ENCODE measurements at regions not wholly inside any gene's neighbourhood (a gene's known extent, or its start where the extent isn't known, plus 50 kb on each side); places are given as distances from the start of the nearest gene placed in this dataset.

GRCh38 chr4:132542228-132542627, 606.9 kb upstream of the PCDH10 start:
- no peak for DNase-seq

DNA sequence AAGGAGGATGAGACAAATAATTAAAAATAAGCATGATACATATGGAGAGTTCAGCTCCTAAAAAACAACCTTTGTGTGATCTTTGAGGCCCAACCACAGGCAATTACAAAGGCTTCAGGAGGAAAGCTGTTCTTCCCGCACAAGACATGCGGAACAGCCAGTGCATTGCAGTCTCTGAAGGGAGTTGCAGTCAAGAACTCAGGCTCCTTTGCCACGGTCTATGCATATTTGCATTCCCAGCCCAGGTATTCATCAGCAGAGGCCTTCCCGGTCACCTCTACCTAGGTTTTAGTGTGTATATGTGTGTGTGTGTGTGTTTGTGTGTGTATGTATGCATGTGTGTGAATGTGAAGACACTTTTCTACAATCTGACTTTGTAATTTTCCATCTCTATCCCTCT, 600.6 kb upstream of the PCDH10 start:
- DNase-seq, result no peak

DNA sequence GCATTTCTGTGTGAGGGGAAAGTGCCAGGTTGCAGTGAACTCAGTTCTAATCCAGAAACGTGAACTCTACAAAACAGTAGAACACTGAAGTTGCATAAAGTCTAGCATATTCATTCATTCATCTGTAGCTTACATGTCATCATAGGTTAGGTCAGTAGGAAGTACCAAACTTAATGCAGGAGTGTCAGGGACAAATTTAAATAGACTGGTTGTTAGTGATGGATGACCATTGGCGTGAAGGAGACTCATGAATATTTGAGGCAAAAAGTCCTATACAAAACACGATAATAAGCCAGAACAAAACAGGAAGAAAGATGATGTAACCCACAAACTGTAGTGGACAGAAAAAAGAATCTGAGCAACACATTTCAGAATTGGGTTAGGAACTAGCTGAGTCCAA, 592.8 kb upstream of the PCDH10 start:
- no peak for DNase-seq

DNA sequence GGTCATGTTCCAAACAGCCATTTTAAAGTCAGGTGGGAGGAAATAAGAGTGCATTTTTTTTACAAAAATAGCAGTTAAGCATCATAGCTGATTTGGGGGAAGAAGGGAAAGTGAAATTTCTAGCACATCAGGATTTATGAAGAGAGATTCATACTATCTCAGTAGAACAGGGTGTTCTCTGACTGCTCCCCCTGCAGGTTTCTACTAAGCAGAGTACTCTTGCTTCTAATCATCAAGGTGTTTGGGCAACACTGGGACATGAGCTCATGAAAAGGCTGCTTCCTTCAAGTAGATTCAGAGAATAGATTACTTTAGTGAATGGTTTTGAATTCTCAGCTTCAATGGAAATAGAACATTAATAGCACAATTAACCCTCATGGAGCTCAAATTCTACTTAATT, 591.4 kb upstream of the PCDH10 start:
- no peak for DNase-seq

DNA sequence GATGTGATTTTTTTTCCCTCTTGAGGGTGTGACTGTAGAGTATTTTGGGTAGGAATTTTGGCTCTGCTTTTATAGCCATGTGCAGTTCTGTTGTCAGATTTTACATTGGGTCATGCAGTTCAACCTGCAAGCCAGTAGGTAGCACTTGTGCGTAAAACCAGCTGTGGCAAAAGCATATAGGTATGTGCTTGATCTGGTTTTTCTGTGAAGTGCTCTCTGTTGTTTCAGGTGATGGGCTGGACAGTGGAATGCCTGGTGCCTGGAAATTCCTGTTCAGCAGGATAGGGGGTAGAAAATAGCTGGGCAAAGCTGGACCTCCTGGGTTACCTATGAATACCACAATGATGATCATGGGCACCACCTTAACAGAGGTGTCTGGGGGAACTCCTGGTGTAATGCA, 584.2 kb upstream of the PCDH10 start:
- no peak for DNase-seq

- no peak for DNase-seq
These were observed 583.6 kb upstream of the PCDH10 start for GRCh38 chr4:132565542-132565941.

DNA sequence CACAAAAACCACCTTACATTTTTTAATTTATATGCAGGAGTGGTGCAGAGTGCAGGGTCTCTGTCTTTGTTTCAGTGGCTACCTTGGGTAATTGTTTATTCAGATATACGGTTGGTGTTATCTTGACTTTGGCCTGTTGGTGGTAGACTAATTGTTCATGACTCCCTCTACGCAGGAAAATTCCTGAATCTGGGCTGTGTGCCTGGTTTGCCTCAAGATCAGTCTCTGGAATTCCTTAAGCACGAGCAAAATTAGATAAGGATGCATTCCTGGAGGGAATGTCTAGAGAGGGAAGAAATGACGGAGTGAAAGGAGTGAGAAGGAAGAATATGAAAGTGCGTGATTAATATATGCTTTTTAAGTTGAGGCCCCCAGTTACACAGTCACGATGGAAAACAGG, 576.9 kb upstream of the PCDH10 start:
- no peak for DNase-seq

DNA sequence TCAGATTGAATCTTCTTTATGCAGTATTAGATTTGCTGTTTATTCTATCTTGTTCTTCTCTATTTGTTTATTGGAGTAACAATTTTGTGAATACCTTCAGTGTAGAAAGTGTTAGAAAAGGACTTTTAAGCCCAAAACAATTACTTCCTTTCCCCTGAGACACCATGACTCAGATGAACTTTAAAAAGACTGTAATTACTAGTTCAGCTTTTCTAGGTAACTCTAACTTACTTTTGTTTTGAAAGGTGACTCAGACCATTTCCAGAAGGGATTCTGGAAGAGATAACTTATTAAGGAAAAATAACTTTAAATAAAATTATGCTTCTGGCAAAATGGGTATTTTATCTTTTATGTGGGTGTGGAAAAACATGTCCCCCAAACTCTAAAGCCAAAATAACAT, 561.5 kb upstream of the PCDH10 start:
- DNase-seq, result no peak

GRCh38 chr4:132592340-132592739, 556.8 kb upstream of the PCDH10 start:
- DNase-seq, result no peak

- no peak for DNase-seq
These were observed 556.2 kb upstream of the PCDH10 start for GRCh38 chr4:132592850-132593249.

DNA sequence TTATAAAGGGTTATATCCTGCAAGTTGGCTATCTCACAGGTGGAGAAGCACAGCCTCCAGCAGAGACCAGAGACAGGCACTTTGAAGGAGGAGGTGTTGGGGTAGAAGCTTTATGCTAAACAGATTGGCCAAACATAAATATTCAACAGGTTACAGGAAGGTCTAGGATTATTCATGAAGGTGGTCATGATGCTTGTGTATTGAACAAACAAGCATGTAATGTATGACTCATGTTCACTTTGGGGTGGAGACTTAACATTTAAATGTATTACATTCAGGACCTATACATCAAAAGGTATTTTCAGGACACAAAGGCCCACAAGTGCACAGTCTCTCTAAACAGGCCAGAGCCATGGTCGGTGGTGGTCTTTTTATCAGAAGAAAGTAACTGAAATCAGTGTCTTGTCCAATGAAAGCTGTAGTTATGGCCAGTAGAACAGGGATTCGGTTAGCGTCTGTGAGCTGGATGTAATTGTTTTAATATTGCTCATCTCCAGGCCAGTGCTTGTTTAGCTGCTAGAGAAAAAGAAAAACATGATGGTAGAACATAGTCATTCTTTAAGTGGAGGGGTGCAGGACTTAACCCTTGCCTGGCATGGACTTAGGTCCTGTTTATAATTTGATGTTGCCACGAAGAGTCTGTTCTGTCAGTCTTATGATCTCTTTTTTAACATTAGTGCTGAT, 555.2 kb upstream of the PCDH10 start:
- no peak for DNase-seq

- no peak for DNase-seq
These were observed 552.9 kb upstream of the PCDH10 start for GRCh38 chr4:132596186-132596585.

- DNase-seq, result no peak
These were observed 543.5 kb upstream of the PCDH10 start for GRCh38 chr4:132605551-132605950.

DNA sequence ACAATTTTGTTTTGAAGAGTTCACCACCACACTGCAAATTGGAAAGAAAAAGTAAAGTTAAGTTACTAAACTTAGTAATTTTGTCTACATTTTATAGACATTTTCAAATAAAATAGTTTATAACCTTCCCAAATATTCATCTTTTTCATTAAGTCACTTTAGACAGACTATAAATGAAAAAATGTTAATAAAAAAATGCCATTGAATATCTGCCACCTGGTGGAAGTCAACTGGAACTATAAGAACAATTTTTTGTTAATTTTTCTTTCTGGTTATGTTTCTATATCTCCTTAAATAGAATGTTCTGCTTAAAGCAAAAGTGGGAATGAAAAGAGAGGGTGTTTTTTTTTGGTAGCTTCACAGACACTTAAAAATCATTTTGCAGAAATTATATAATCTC, 534.4 kb upstream of the PCDH10 start:
- DNase-seq, result peak; percentile 2

DNA sequence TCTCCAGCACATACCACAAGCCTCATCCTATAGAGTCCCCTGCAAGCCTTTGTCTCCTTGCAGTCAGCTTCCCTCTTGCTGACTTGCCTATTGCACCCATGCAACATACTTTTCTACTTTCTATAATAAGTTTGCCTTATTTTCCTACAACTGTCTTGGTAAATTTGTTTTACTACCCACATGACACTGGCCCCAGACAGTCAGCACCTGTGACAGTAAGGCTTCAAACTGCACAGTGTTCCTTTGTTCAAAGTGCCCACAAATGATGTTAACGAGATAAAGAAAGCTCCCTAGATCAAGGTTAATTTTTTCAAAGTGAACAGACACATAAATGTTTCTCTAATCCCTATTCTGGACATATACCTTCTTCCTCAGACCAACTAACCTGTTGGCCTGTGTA, 529.1 kb upstream of the PCDH10 start:
- DNase-seq, result no peak

DNA sequence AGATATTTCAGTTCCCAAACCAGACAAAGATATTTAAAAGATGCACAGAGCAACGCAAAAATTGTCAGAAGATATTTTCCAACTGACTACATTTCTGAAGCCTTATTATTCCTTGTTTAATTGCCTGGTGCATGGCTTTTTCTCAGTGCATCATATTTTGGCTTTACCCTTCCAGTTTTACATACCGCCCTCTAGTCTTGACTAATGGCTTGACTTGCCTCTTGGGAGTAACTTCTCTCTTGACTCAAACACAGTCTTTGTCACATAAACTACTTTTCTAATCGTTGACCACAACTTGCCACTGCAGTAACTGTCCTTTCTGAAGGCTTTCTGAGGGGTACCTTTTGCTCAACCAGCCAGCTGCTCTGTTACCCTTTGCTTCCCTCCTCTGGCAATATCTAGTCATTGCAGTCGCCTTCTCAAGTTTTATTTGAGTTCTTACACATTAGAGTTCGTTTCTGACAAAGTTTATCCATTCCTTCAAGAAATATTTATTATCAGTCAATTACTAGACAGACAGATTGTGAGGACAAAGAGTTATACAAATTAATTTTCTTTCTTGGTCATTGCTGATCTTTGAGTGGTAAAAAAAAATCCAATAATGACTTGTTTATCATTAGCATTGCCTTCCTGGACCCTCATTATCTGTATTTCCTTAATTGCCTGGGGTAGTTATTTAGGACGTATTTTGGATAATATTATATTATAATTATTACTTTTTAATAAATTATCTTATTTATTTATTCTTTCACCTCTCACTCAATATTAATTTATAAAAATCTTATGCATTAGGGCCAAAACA, 506.9 kb upstream of the PCDH10 start:
- peak; percentile 36 for DNase-seq

DNA sequence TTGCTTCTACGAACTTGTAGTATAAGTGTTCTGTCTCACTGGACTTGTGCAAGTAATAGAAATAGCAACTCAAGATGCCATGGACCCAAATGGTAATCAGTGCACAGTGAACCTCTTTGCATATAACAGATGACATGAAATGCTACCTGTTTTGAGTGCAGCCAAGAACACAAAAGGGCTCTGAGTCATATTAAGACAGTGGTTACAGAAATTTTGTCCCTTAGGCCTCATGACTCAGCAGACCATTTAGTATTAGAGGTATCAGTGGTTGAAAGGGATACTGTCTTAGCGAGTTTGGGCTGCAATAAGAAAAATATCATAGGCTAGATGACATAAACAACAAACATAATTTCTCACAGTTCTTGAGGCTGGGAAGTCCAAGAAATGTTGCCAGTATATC, 502.9 kb upstream of the PCDH10 start:
- no peak for DNase-seq

GRCh38 chr4:132651196-132651595, 497.9 kb upstream of the PCDH10 start:
- no peak for DNase-seq

DNA sequence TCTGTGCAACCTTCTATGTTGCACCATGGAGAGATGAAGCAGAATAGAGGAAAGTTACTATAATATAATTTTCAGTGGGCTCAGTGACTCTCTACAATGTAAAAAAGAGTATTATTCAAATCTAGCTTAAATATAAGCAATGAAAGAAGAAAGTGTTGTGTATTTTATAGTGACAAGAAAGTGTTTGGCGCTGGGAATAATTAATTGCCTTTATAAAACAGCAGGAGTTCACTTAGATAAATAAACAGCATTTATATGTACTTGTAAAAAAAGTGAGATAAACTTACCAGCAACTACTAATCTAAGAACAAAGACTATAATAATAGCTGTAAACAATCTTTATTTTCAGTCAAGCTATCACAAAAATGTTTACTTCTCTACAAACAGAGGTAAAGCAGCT, 488.9 kb upstream of the PCDH10 start:
- DNase-seq, result no peak

DNA sequence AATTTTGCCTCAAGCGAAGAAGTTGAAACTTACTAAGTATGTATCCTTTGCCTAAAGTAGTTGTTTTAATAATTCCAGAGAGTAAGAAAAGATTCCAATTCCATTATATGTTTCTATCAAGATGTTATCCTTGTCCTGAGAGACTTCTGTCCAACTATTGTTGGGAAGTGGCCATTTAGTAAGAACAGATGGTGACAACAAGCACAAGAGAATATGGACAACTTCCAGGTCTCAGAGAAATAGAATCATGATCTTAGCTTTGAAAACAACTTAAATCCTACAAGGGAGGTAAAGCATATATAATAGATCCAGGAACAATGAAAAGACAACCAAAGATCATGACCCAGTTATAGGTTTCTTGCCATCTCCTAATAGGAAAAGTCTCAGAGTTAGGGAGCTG, 486.6 kb upstream of the PCDH10 start:
- no peak for DNase-seq

DNA sequence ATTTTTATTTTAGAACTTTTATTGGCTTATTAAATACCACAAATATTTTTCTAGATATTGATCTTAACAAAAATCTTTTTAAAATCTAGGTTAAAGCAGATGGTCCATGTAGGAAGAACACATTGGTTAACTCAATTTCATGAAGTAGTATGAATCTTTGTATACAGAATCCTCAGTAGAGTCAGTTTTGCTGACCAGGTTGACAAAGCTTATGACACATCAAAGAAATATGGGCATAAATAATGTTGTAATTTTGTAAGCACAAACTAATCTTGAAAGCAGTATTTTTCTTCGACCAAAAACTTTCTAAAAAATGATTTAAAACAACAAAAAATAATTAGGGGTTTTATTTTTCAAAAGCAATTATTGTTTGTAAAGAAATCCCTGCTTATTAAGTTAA, 479.3 kb upstream of the PCDH10 start:
- DNase-seq, result no peak

GRCh38 chr4:132670557-132670956, 478.5 kb upstream of the PCDH10 start:
- DNase-seq, result no peak

DNA sequence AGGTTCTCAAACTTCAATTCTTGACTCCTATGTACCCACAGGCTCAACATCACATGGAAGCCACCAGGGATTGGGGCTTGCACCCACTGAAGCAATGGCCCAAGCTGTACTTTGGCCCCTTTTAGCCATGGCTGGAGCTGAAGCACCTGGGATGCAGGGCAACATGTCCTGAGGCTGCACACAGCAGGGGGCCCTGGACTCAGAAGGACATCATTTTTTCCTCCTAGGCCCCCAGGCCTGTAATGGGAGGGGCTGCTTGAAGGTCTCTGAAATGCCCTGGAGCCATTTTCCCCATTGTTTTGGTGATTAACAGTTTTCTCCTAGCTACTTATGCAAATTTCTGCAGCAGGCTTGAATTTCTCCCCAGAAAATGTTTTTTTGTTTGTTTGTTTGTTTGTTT, 465.1 kb upstream of the PCDH10 start:
- DNase-seq, result no peak

- DNase-seq, result no peak
These were observed 458.1 kb upstream of the PCDH10 start for GRCh38 chr4:132691026-132691425.
